K562 (cell line): ENCODE measurements at regions not wholly inside any gene's neighbourhood (a gene's known extent, or its start where the extent isn't known, plus 50 kb on each side); places are given as distances from the start of the nearest gene placed in this dataset.

Source experiments
- ATAC-seq: fragments of 200-7000 bp; cut with Tn5 transposase; 3 replicates; pipeline ENCODE4 v1.9.1; 2020; ENCODE audit warnings: moderate library complexity
- BruUV-seq: library from RNA; stranded (reverse); fragments of 400-500 nt; replicated peaks from 2 replicates; lab custom pipeline; 2021; lab: Mats Ljungman, UMichigan
- CTCF ChIA-PET: fragments of 300-600 bp; formaldehyde crosslinking; extraction: SDS; loops from one replicate; lab custom pipeline; 2021; ENCODE audit warnings: low intra/inter-chr PET ratio; lab: Yijun Ruan, JAX
- POLR2A ChIA-PET: fragments of 300-600, 350-650 bp; sonication (Branson Sonifier 250); formaldehyde crosslinking; extraction: SDS; loops from one replicate; lab custom pipeline; 2021; ENCODE audit warnings: antibody characterized with exemption, inconsistent platforms; lab: Yijun Ruan, JAX
- DNase-seq, 4 experiments: peaks; one replicate each; pipeline versions ENCODE4 v3.0.0 to v3.0.0-alpha.2; 2011 to 2018; ENCODE audit warnings: low spot score in 3 of 4, mixed read lengths in 3 of 4; ENCODE audit errors: extremely low read depth in 1 of 4
- FAIRE-seq: peaks from 2 replicates; lab custom pipeline; 2011; peaks lifted over from hg19 to GRCh38; lab: Jason Lieb, UNC
- H2AFZ ChIP-seq: 2 replicates; pipeline ENCODE4 v1.6.0; 2011; ENCODE audit warnings: low read depth, low read length, control low read depth, inconsistent platforms
- H3K27ac ChIP-seq: fragments of 200-600 bp; 3 replicates; pipeline ENCODE4 v1.8.0; 2011; ENCODE audit warnings: low read depth, mild to moderate bottlenecking, control low read depth, inconsistent platforms, low read length, moderate library complexity, mixed read lengths; ENCODE audit errors: extremely low read depth
- H3K27me3 ChIP-seq, 2 experiments: fragments of 300-600 bp in 1 of 2; 2 replicates in 1 of 2; 3 replicates in 1 of 2; pipeline versions ENCODE4 v1.6.0 to v1.8.0; 2011; ENCODE audit warnings: inconsistent platforms in 2 of 2, low read length in 2 of 2, mild to moderate bottlenecking in 1 of 2, mixed read lengths in 1 of 2, moderate library complexity in 1 of 2; ENCODE audit not compliant: control insufficient read depth in 2 of 2, insufficient read depth in 2 of 2
- H3K36me3 ChIP-seq: fragments of 300-600 bp; 3 replicates; pipeline ENCODE4 v1.8.0; 2011; ENCODE audit warnings: mild to moderate bottlenecking, low read length, inconsistent platforms; ENCODE audit not compliant: control insufficient read depth, insufficient read depth
- H3K4me1 ChIP-seq, 2 experiments: fragments of 200-600 bp in 1 of 2; replicated peaks in 1 of 2; 2 replicates in 1 of 2; 3 replicates in 1 of 2; pipeline versions ENCODE4 v1.5.1 to v1.8.0; 2011; ENCODE audit warnings: inconsistent platforms in 2 of 2, low read length in 2 of 2, mild to moderate bottlenecking in 1 of 2, mixed read lengths in 1 of 2, moderate library complexity in 1 of 2; ENCODE audit not compliant: control insufficient read depth in 2 of 2, insufficient read depth in 2 of 2
- H3K4me2 ChIP-seq: 2 replicates; pipeline ENCODE4 v1.6.1; 2011; ENCODE audit warnings: low read length, control low read depth, inconsistent platforms, mixed read lengths; ENCODE audit not compliant: insufficient read depth
- H3K4me3 ChIP-seq: fragments of 200-600 bp; sonication (generic), shearing (Covaris generic); 2 replicates; pipeline ENCODE4 v1.5.1; 2016; ENCODE audit warnings: control low read depth, inconsistent platforms
- H3K79me2 ChIP-seq: fragments of 200-600 bp; 3 replicates; pipeline ENCODE4 v1.8.0; 2011; ENCODE audit warnings: low read length, inconsistent platforms; ENCODE audit not compliant: control insufficient read depth, insufficient read depth
- H3K9ac ChIP-seq, 2 experiments: 2 replicates each; pipeline versions ENCODE4 v1.6.0 to v1.6.1; 2011; ENCODE audit warnings: low read depth in 2 of 2, low read length in 2 of 2, control low read depth in 1 of 2, inconsistent platforms in 1 of 2, mild to moderate bottlenecking in 1 of 2, mixed read lengths in 1 of 2; ENCODE audit not compliant: insufficient read depth in 1 of 2
- H3K9me1 ChIP-seq: one replicate; pipeline ENCODE4 v1.6.0; 2011; ENCODE audit warnings: inconsistent platforms, mild to moderate bottlenecking, low read length, moderate library complexity; ENCODE audit not compliant: control insufficient read depth, insufficient read depth
- H3K9me3 ChIP-seq: replicated peaks from 2 replicates; pipeline ENCODE4 v1.5.1; 2011; ENCODE audit warnings: low read depth, low read length, inconsistent platforms; ENCODE audit not compliant: control insufficient read depth, insufficient read depth
- H4K20me1 ChIP-seq: replicated peaks from 2 replicates; pipeline ENCODE4 v1.6.1; 2011; ENCODE audit warnings: low read length, inconsistent platforms, mixed read lengths; ENCODE audit not compliant: control insufficient read depth, insufficient read depth
- CREM ChIP-seq: IDR thresholded peaks from 2 replicates; pipeline ENCODE4 v1.6.1; 2014; ENCODE audit warnings: antibody characterized with exemption, low read depth
- PML ChIP-seq: IDR thresholded peaks from 2 replicates; pipeline ENCODE4 v1.6.1; 2012; ENCODE audit warnings: low read length, inconsistent platforms
- STAT5B ChIP-seq: fragments of 250-450 bp; sonication (Bioruptor Pico); IDR thresholded peaks from 2 replicates; pipeline ENCODE4 v1.8.0; 2021; ENCODE audit warnings: mild to moderate bottlenecking, inconsistent platforms
- ZNF140 ChIP-seq: fragments of 250-450 bp; sonication (Bioruptor Pico); IDR thresholded peaks from 2 replicates; pipeline ENCODE4 v1.8.0; 2021; ENCODE audit warnings: moderate library complexity, mild to moderate bottlenecking, inconsistent platforms
- ZNF197 ChIP-seq: fragments of 200-800 bp; sonication (Bioruptor generic); IDR thresholded peaks from 2 replicates; pipeline ENCODE4 v1.6.1; 2016; ENCODE audit warnings: low read depth, missing genetic modification characterization, missing compliant biosample characterization
- ZNF239 ChIP-seq: fragments of 250-450 bp; sonication (Bioruptor Pico); IDR thresholded peaks from 2 replicates; pipeline ENCODE4 v1.4.0; 2020; ENCODE audit warnings: mild to moderate bottlenecking
- ZNF253 ChIP-seq: fragments of 250-450 bp; sonication (Bioruptor Pico); conservative IDR thresholded peaks from 2 replicates; pipeline ENCODE4 v1.6.1; 2021; ENCODE audit warnings: mild to moderate bottlenecking
- ZNF436 ChIP-seq: fragments of 250-450, 450-650 bp; sonication (Bioruptor Pico); formaldehyde crosslinking; IDR thresholded peaks from 2 replicates; pipeline ENCODE4 v1.7.0; 2020; ENCODE audit warnings: mild to moderate bottlenecking
- ZNF695 ChIP-seq: fragments of 450-650 bp; formaldehyde crosslinking; IDR thresholded peaks from 2 replicates; pipeline ENCODE4 v1.4.0; 2020; ENCODE audit warnings: mild to moderate bottlenecking, moderate library complexity
- ZNF778 ChIP-seq: fragments of 450-650 bp; formaldehyde crosslinking; IDR thresholded peaks from 2 replicates; pipeline ENCODE4 v1.4.0; 2020; ENCODE audit warnings: mild to moderate bottlenecking, moderate library complexity
- WGBS: fragments of 100-300 bp; shearing (Covaris generic); methylation state at CpG from one replicate; pipeline ENCODE4 v1.1.6; 2016; ENCODE audit warnings: low coverage, mixed read lengths; ENCODE audit not compliant: insufficient coverage; ENCODE audit errors: missing lambda C conversion rate; 5-methylcytosine and 5-hydroxymethylcytosine counted together
- in situ Hi-C: fragments of 300-500 bp; cut with MboI; formaldehyde crosslinking; loops from 4 replicates; pipeline ENCODE4 v1.15.0; 2018; ENCODE audit warnings: inconsistent platforms, mixed read lengths
- intact Hi-C: fragments of 100-400 bp; cut with micrococcal nuclease; formaldehyde crosslinking; loops from 2 replicates; pipeline ENCODE4 v1.14.2; 2022
- TF ChIP-seq, protein P1 (sequence below): fragments of 450-650 bp; formaldehyde crosslinking; IDR thresholded peaks from 2 replicates; pipeline ENCODE4 v1.4.0; 2022; ENCODE audit warnings: missing genetic modification characterization
- TF ChIP-seq, protein P2 (sequence below): IDR thresholded peaks from 2 replicates; pipeline ENCODE4 v1.6.1; 2011; ENCODE audit warnings: borderline replicate concordance, low read depth, mild to moderate bottlenecking, moderate library complexity, low read length; ENCODE audit not compliant: insufficient read depth, poor library complexity, severe bottlenecking
- TF ChIP-seq, protein P3 (sequence below): fragments of 250-450 bp; sonication (Bioruptor Pico); IDR thresholded peaks from 2 replicates; pipeline ENCODE4 v1.4.0; 2020; ENCODE audit warnings: mild to moderate bottlenecking
- TF ChIP-seq, protein P4 (sequence below), 2 experiments: fragments of 150-350 bp in 1 of 2; IDR thresholded peaks; 2 replicates each; pipeline ENCODE4 v1.6.1; 2012 to 2016; ENCODE audit warnings: low read depth in 2 of 2, low read length in 2 of 2, mild to moderate bottlenecking in 1 of 2, moderate library complexity in 1 of 2

DNA sequence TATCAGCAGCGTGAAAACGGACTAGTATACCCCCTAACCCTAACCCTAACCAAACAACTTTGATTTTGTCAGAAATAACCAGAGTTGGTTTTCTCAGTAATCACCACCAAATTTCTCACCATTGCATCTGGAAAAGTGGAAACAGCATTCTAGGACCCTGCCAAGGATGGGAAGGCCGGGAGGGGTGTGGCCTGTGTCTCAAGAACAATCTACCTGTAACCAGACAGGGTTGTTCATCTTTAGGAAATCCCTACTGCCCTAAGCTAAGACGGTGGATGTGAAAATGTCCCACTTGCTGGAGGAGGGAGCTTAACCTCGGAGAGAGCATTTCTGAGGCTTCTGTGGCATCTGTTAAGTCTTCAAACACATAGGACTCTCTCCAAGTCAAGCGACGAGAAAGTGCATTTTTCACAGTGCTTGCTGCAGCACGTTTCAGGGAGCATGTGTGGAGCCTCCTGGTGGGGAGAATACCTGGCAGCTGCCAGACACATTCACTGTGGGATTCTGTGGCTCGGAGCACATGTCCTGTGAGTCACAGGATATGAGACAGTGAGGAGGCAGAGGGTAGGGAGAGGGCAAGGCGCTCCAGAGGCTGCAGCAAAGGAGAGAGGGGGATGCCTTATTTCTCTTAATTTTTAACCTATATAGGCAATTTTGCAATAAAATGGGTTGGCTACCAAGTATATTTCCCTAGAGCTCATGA lies 207.5 kb downstream of the SPP2 start:
- Histone ChIP-seq H3K9ac (no peak overlapping the region), H2AFZ (no peak overlapping the region), H3K36me3 (no peaks in the 10 kb centered on the region), H3K9me1 (no peaks in the 10 kb centered on the region), H4K20me1 (no peaks in the 10 kb centered on the region), H3K4me1 (no peaks in the 10 kb centered on the region), H3K4me2 (no peak overlapping the region), H3K9me3 (no peaks in the 10 kb centered on the region), H3K4me3 (no peak overlapping the region), H3K27ac (no peak overlapping the region), H3K79me2 (no peaks in the 10 kb centered on the region), H3K27me3 (no peaks in the 10 kb centered on the region)
- 5% methylated on average over 6 of the region's 10 CpGs for WGBS
- ATAC-seq (peak; percentile 34; the same call in 2 of the 3 replicates), DNase-seq (peak in 1 of 4 experiments; percentile 6), FAIRE-seq (no peak)
- ChIA-PET POLR2A (no interaction called here), CTCF (no interaction called here)
- no TSS peak for BruUV-seq
- intact Hi-C loops: no loop called here
- in situ Hi-C loops: no loop called here
- no peak for TF ChIP-seq ZNF253 (CRISPR knock-in tag)
- TF ChIP-seq ZNF140: no peak
- TF ChIP-seq STAT5B: no peak
- TF ChIP-seq PML: no peak
- TF ChIP-seq, protein P1, sequence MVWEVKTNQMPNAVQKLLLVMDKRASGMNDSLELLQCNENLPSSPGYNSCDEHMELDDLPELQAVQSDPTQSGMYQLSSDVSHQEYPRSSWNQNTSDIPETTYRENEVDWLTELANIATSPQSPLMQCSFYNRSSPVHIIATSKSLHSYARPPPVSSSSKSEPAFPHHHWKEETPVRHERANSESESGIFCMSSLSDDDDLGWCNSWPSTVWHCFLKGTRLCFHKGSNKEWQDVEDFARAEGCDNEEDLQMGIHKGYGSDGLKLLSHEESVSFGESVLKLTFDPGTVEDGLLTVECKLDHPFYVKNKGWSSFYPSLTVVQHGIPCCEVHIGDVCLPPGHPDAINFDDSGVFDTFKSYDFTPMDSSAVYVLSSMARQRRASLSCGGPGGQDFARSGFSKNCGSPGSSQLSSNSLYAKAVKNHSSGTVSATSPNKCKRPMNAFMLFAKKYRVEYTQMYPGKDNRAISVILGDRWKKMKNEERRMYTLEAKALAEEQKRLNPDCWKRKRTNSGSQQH: no peak
- TF ChIP-seq CREM: 0 out of 2 replicates have a peak, but pooled peaks have one; percentile 11
- no peak for TF ChIP-seq ZNF197 (CRISPR knock-in tag)
- TF ChIP-seq, protein P2, sequence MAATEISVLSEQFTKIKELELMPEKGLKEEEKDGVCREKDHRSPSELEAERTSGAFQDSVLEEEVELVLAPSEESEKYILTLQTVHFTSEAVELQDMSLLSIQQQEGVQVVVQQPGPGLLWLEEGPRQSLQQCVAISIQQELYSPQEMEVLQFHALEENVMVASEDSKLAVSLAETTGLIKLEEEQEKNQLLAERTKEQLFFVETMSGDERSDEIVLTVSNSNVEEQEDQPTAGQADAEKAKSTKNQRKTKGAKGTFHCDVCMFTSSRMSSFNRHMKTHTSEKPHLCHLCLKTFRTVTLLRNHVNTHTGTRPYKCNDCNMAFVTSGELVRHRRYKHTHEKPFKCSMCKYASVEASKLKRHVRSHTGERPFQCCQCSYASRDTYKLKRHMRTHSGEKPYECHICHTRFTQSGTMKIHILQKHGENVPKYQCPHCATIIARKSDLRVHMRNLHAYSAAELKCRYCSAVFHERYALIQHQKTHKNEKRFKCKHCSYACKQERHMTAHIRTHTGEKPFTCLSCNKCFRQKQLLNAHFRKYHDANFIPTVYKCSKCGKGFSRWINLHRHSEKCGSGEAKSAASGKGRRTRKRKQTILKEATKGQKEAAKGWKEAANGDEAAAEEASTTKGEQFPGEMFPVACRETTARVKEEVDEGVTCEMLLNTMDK: peak; percentile 18
- TF ChIP-seq, protein P3, sequence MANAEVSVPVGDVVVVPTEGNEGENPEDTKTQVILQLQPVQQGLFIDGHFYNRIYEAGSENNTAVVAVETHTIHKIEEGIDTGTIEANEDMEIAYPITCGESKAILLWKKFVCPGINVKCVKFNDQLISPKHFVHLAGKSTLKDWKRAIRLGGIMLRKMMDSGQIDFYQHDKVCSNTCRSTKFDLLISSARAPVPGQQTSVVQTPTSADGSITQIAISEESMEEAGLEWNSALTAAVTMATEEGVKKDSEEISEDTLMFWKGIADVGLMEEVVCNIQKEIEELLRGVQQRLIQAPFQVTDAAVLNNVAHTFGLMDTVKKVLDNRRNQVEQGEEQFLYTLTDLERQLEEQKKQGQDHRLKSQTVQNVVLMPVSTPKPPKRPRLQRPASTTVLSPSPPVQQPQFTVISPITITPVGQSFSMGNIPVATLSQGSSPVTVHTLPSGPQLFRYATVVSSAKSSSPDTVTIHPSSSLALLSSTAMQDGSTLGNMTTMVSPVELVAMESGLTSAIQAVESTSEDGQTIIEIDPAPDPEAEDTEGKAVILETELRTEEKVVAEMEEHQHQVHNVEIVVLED (CRISPR knock-in tag): no peak
- TF ChIP-seq ZNF239 (CRISPR knock-in tag): no peak
- no peak for TF ChIP-seq ZNF436 (CRISPR knock-in tag)
- no peak for TF ChIP-seq ZNF695 (CRISPR knock-in tag)
- no peak for TF ChIP-seq ZNF778 (CRISPR knock-in tag)
- TF ChIP-seq, protein P4, sequence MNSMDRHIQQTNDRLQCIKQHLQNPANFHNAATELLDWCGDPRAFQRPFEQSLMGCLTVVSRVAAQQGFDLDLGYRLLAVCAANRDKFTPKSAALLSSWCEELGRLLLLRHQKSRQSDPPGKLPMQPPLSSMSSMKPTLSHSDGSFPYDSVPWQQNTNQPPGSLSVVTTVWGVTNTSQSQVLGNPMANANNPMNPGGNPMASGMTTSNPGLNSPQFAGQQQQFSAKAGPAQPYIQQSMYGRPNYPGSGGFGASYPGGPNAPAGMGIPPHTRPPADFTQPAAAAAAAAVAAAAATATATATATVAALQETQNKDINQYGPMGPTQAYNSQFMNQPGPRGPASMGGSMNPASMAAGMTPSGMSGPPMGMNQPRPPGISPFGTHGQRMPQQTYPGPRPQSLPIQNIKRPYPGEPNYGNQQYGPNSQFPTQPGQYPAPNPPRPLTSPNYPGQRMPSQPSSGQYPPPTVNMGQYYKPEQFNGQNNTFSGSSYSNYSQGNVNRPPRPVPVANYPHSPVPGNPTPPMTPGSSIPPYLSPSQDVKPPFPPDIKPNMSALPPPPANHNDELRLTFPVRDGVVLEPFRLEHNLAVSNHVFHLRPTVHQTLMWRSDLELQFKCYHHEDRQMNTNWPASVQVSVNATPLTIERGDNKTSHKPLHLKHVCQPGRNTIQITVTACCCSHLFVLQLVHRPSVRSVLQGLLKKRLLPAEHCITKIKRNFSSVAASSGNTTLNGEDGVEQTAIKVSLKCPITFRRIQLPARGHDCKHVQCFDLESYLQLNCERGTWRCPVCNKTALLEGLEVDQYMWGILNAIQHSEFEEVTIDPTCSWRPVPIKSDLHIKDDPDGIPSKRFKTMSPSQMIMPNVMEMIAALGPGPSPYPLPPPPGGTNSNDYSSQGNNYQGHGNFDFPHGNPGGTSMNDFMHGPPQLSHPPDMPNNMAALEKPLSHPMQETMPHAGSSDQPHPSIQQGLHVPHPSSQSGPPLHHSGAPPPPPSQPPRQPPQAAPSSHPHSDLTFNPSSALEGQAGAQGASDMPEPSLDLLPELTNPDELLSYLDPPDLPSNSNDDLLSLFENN (IDR thresholded peaks at IDR 0.05; ENCODE audit: low read depth in 2 of 2, low read length in 2 of 2): no peak
